Adrenal gland (tissue), 5 donors: ENCODE measurements at regions not wholly inside any gene's neighbourhood (a gene's known extent, or its start where the extent isn't known, plus 50 kb on each side); places are given as distances from the start of the nearest gene placed in this dataset.

ENCODE experiments used
- POLR2A ChIP-seq, 2 donors: fragments of 450-650 bp; IDR thresholded peaks; one replicate each; pipeline ENCODE4 v1.6.1; 2017; ENCODE audit warnings: antibody characterized with exemption in 2 of 2, mild to moderate bottlenecking in 2 of 2, moderate library complexity in 1 of 2
- TF ChIP-seq, protein P1 (sequence below), 6 experiments: fragments of 450-650 bp in 4 of 6; fragments of 200-600 bp in 2 of 6; sonication (generic) in 1 of 6; IDR thresholded peaks; 1 replicate in 5 of 6; 2 replicates in 1 of 6; pipeline versions ENCODE4 v1.5.1 to v1.8.0; 2016 to 2021; ENCODE audit warnings: antibody characterized with exemption in 6 of 6, mild to moderate bottlenecking in 2 of 6, moderate library complexity in 1 of 6
- donor health status: DM: no; HTN: no; CAD: no.

DNA sequence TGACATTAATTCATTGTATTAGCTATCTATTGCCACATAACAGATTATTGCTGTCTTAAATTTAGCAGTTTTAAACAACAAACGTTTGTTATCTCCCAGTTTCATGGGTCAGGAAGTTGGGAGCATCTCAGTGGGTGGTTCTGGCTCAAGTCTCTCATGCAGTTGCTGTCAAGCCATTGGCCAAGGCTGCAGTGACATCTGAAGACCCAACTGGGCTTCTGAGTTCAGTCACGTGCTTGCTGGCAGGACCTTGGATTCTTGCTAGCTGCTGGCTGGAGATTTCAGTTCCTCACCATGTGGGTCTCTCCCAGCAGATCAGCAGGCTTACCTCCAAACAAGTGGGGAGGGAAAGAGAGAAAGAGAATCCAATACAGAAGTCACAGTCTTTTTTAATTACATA, 152.6 kb upstream of the EXOC2 start:
- no peak for TF ChIP-seq POLR2A (IDR thresholded peaks at IDR 0.05)
- TF ChIP-seq, protein P1, sequence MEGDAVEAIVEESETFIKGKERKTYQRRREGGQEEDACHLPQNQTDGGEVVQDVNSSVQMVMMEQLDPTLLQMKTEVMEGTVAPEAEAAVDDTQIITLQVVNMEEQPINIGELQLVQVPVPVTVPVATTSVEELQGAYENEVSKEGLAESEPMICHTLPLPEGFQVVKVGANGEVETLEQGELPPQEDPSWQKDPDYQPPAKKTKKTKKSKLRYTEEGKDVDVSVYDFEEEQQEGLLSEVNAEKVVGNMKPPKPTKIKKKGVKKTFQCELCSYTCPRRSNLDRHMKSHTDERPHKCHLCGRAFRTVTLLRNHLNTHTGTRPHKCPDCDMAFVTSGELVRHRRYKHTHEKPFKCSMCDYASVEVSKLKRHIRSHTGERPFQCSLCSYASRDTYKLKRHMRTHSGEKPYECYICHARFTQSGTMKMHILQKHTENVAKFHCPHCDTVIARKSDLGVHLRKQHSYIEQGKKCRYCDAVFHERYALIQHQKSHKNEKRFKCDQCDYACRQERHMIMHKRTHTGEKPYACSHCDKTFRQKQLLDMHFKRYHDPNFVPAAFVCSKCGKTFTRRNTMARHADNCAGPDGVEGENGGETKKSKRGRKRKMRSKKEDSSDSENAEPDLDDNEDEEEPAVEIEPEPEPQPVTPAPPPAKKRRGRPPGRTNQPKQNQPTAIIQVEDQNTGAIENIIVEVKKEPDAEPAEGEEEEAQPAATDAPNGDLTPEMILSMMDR (IDR thresholded peaks at IDR 0.05), result no peak
